HEK293 (cell line): ENCODE measurements at regions not wholly inside any gene's neighbourhood (a gene's known extent, or its start where the extent isn't known, plus 50 kb on each side); places are given as distances from the start of the nearest gene placed in this dataset.

ENCODE experiments used
- CTCF ChIA-PET: fragments of 350-600 bp; formaldehyde crosslinking; extraction: SDS; loops from one replicate; lab custom pipeline; 2021; ENCODE audit warnings: antibody characterized with exemption; lab: Yijun Ruan, JAX
- POLR2A ChIA-PET: fragments of 300-600 bp; formaldehyde crosslinking; extraction: SDS; loops from one replicate; lab custom pipeline; 2020; ENCODE audit warnings: antibody characterized with exemption, inconsistent platforms; lab: Yijun Ruan, JAX
- H3K27ac ChIP-seq: fragments of 200-500 bp; sonication (Bioruptor generic); 2 replicates; pipeline ENCODE4 v1.5.1; 2014; ENCODE audit warnings: low read depth, low read length, control low read depth, inconsistent platforms; ENCODE audit errors: extremely low read depth
- H3K36me3 ChIP-seq, 2 experiments: fragments of 200-500 bp in 1 of 2; sonication (Bioruptor generic) in 1 of 2; 1 replicate in 1 of 2; 2 replicates in 1 of 2; pipeline ENCODE4 v1.5.1; 2014 to 2017; ENCODE audit warnings: inconsistent platforms in 2 of 2, low read length in 2 of 2; ENCODE audit not compliant: control insufficient read depth in 2 of 2, insufficient read depth in 1 of 2
- H3K4me1 ChIP-seq: fragments of 200-500 bp; sonication (Bioruptor generic); 2 replicates; pipeline ENCODE4 v1.5.1; 2014; ENCODE audit warnings: mild to moderate bottlenecking, low read length, inconsistent platforms; ENCODE audit not compliant: control insufficient read depth, insufficient read depth
- H3K4me3 ChIP-seq: 2 replicates; pipeline ENCODE4 v1.5.1; 2011; ENCODE audit warnings: low read depth, mild to moderate bottlenecking, control low read depth, low read length, moderate library complexity
- H3K9me3 ChIP-seq: fragments of 200-500 bp; sonication (Bioruptor generic); 2 replicates; pipeline ENCODE4 v1.5.1; 2014; ENCODE audit warnings: low read depth, low read length, inconsistent platforms; ENCODE audit not compliant: control insufficient read depth, insufficient read depth
- ZNF10 ChIP-seq: fragments of 450-650 bp; formaldehyde crosslinking; IDR thresholded peaks from 2 replicates; pipeline ENCODE4 v1.5.1; 2017; ENCODE audit warnings: missing biosample characterization, missing genetic modification characterization
- ZNF121 ChIP-seq: fragments of 450-650 bp; formaldehyde crosslinking; IDR thresholded peaks from 2 replicates; pipeline ENCODE4 v1.5.1; 2016; ENCODE audit warnings: missing biosample characterization, missing genetic modification characterization
- ZNF157 ChIP-seq: fragments of 450-650 bp; formaldehyde crosslinking; IDR thresholded peaks from 2 replicates; pipeline ENCODE4 v1.5.1; 2016; ENCODE audit warnings: missing biosample characterization, missing genetic modification characterization
- ZNF174 ChIP-seq: fragments of 450-650 bp; formaldehyde crosslinking; IDR thresholded peaks from 2 replicates; pipeline ENCODE4 v1.5.0; 2017; ENCODE audit warnings: missing biosample characterization, mild to moderate bottlenecking, missing genetic modification characterization
- ZNF184 ChIP-seq: fragments of 450-650 bp; IDR thresholded peaks from 2 replicates; pipeline ENCODE4 v1.5.1; 2018; ENCODE audit warnings: missing biosample characterization, mild to moderate bottlenecking, missing genetic modification characterization
- ZNF223 ChIP-seq: fragments of 450-650 bp; formaldehyde crosslinking; IDR thresholded peaks from 2 replicates; pipeline ENCODE4 v1.5.1; 2016; ENCODE audit warnings: missing biosample characterization, missing genetic modification characterization
- ZNF354C ChIP-seq: fragments of 450-650 bp; formaldehyde crosslinking; IDR thresholded peaks from 2 replicates; pipeline ENCODE4 v1.5.1; 2016; ENCODE audit warnings: missing biosample characterization, missing genetic modification characterization, low read depth, borderline replicate concordance
- ZNF394 ChIP-seq: fragments of 450-650 bp; formaldehyde crosslinking; IDR thresholded peaks from 2 replicates; pipeline ENCODE4 v1.5.1; 2016; ENCODE audit warnings: missing biosample characterization, missing genetic modification characterization, mild to moderate bottlenecking, moderate library complexity, borderline replicate concordance
- ZNF621 ChIP-seq: fragments of 450-650 bp; formaldehyde crosslinking; IDR thresholded peaks from 2 replicates; pipeline ENCODE4 v1.5.1; 2017; ENCODE audit warnings: missing biosample characterization, missing genetic modification characterization
- ZNF692 ChIP-seq: fragments of 450-650 bp; formaldehyde crosslinking; IDR thresholded peaks from 2 replicates; pipeline ENCODE4 v1.5.1; 2016; ENCODE audit warnings: missing biosample characterization, missing genetic modification characterization
- ZNF76 ChIP-seq: fragments of 450-650 bp; formaldehyde crosslinking; IDR thresholded peaks from 2 replicates; pipeline ENCODE4; 2016; ENCODE audit warnings: low read depth, missing biosample characterization, missing genetic modification characterization, borderline replicate concordance
- ZNF830 ChIP-seq: fragments of 450-650 bp; IDR thresholded peaks from 2 replicates; pipeline ENCODE4 v1.5.0; 2018; ENCODE audit warnings: missing biosample characterization, missing genetic modification characterization, low read depth, mild to moderate bottlenecking, moderate library complexity
- TF ChIP-seq, protein P1 (sequence below): fragments of 450-650 bp; formaldehyde crosslinking; IDR thresholded peaks from 2 replicates; pipeline ENCODE4 v1.5.1; 2017; ENCODE audit warnings: missing biosample characterization, missing genetic modification characterization
- TF ChIP-seq, protein P2 (sequence below): fragments of 450-650 bp; formaldehyde crosslinking; IDR thresholded peaks from 2 replicates; pipeline ENCODE4 v1.5.1; 2016; ENCODE audit warnings: missing biosample characterization, missing genetic modification characterization
- TF ChIP-seq, protein P3 (sequence below): fragments of 450-650 bp; formaldehyde crosslinking; IDR thresholded peaks from 2 replicates; pipeline ENCODE4 v1.5.1; 2017; ENCODE audit warnings: missing biosample characterization, mild to moderate bottlenecking, missing genetic modification characterization, moderate library complexity
- TF ChIP-seq, protein P4 (sequence below): fragments of 450-650 bp; formaldehyde crosslinking; IDR thresholded peaks from 2 replicates; pipeline ENCODE4 v1.5.1; 2016; ENCODE audit warnings: missing biosample characterization, missing genetic modification characterization
- TF ChIP-seq, protein P5 (sequence below): fragments of 450-650 bp; formaldehyde crosslinking; IDR thresholded peaks from 2 replicates; pipeline ENCODE4 v1.5.1; 2016; ENCODE audit warnings: missing biosample characterization, missing genetic modification characterization, low read depth

DNA sequence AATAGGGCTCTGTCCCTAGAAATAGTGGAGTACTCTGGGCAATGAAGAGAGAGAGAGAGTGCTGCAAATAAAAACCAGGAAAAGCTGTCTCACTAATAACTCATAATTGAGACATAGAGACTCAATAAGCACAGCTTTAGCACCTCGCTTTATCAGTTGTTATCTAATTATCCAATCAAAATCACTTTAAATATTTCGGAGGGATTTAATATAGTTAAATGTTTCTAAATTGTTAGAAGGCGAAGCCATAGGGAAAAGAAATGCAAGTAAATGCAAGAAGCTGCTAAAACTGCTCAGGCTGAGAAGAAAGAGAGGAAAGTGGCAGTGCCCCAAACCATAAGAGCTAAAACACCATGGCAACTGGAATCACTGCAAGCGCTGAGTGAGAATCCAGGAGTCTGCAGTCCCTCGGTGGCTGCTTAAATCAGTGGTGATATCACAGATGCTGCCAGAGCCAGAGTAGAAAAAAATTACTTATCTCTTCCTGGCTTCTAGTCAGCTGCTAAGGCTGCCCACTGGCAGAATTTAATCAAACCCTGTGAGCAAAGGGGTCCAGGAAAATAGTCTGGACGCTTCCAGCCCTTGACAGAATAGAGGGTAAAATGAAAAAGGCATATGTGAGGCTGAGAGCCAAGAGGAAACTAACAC, 150.4 kb upstream of the CHRM2 start:
- CTCF ChIA-PET: interaction anchor here (0.6 kb wide), 1 partner anchor 570 kb away, joined by 3 read pairs; no protein-coding TSS in a partner anchor
- Histone ChIP-seq H3K4me3 (no peak overlapping the region), H3K9me3 (no peaks in the 10 kb centered on the region), H3K4me1 (no peaks in the 10 kb centered on the region), H3K27ac (no peak overlapping the region), H3K36me3 (no peaks in the 10 kb centered on the region)
- TF ChIP-seq, protein P1, sequence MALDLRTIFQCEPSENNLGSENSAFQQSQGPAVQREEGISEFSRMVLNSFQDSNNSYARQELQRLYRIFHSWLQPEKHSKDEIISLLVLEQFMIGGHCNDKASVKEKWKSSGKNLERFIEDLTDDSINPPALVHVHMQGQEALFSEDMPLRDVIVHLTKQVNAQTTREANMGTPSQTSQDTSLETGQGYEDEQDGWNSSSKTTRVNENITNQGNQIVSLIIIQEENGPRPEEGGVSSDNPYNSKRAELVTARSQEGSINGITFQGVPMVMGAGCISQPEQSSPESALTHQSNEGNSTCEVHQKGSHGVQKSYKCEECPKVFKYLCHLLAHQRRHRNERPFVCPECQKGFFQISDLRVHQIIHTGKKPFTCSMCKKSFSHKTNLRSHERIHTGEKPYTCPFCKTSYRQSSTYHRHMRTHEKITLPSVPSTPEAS (tag by site-specific recombination): no peak
- TF ChIP-seq ZNF394 (tag by site-specific recombination) (no peak), ZNF157 (tag by site-specific recombination) (no peak), ZNF223 (tag by site-specific recombination) (no peak), ZNF354C (tag by site-specific recombination) (no peak), ZNF692 (tag by site-specific recombination) (no peak), ZNF830 (no peak), ZNF174 (tag by site-specific recombination) (no peak), ZNF10 (tag by site-specific recombination) (no peak), ZNF121 (tag by site-specific recombination) (no peak), ZNF184 (tag by site-specific recombination) (no peak), ZNF621 (tag by site-specific recombination) (no peak), ZNF76 (tag by site-specific recombination) (no peak)
- TF ChIP-seq, protein P2, sequence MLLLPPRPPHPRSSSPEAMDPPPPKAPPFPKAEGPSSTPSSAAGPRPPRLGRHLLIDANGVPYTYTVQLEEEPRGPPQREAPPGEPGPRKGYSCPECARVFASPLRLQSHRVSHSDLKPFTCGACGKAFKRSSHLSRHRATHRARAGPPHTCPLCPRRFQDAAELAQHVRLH (tag by site-specific recombination): no peak
- TF ChIP-seq, protein P3, sequence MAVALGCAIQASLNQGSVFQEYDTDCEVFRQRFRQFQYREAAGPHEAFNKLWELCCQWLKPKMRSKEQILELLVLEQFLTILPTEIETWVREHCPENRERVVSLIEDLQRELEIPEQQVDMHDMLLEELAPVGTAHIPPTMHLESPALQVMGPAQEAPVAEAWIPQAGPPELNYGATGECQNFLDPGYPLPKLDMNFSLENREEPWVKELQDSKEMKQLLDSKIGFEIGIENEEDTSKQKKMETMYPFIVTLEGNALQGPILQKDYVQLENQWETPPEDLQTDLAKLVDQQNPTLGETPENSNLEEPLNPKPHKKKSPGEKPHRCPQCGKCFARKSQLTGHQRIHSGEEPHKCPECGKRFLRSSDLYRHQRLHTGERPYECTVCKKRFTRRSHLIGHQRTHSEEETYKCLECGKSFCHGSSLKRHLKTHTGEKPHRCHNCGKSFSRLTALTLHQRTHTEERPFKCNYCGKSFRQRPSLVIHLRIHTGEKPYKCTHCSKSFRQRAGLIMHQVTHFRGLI (tag by site-specific recombination): no peak
- TF ChIP-seq, protein P4, sequence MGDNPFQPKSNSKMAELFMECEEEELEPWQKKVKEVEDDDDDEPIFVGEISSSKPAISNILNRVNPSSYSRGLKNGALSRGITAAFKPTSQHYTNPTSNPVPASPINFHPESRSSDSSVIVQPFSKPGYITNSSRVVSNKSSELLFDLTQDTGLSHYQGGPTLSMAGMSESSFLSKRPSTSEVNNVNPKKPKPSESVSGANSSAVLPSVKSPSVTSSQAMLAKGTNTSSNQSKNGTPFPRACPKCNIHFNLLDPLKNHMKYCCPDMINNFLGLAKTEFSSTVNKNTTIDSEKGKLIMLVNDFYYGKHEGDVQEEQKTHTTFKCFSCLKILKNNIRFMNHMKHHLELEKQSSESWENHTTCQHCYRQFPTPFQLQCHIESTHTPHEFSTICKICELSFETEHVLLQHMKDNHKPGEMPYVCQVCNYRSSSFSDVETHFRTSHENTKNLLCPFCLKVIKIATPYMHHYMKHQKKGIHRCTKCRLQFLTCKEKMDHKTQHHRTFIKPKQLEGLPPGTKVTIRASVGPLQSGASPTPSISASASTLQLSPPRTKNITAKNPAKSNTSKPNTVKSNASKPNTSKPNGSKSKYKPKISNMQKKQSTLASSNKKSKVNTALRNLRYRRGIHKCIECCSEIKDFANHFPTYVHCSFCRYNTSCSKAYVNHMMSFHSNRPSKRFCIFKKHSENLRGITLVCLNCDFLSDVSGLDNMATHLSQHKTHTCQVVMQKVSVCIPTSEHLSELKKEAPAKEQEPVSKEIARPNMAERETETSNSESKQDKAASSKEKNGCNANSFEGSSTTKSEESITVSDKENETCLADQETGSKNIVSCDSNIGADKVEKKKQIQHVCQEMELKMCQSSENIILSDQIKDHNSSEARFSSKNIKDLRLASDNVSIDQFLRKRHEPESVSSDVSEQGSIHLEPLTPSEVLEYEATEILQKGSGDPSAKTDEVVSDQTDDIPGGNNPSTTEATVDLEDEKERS (tag by site-specific recombination): no peak
- TF ChIP-seq, protein P5, sequence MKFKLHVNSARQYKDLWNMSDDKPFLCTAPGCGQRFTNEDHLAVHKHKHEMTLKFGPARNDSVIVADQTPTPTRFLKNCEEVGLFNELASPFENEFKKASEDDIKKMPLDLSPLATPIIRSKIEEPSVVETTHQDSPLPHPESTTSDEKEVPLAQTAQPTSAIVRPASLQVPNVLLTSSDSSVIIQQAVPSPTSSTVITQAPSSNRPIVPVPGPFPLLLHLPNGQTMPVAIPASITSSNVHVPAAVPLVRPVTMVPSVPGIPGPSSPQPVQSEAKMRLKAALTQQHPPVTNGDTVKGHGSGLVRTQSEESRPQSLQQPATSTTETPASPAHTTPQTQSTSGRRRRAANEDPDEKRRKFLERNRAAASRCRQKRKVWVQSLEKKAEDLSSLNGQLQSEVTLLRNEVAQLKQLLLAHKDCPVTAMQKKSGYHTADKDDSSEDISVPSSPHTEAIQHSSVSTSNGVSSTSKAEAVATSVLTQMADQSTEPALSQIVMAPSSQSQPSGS (tag by site-specific recombination): no peak
- POLR2A ChIA-PET: no interaction called here
